Coronary artery (tissue), 2 donors: ENCODE measurements at regions not wholly inside any gene's neighbourhood (a gene's known extent, or its start where the extent isn't known, plus 50 kb on each side); places are given as distances from the start of the nearest gene placed in this dataset.

ENCODE experiments used
- DNase-seq: peaks from one replicate; pipeline ENCODE4 v3.0.0-alpha.2; 2017; ENCODE audit warnings: low spot score
- H3K27ac ChIP-seq, 2 donors: fragments of 200-600 bp; sonication (generic); one replicate each; pipeline ENCODE4 v1.5.1; 2016 to 2019
- H3K4me3 ChIP-seq: fragments of 200-600 bp; sonication (generic); 2 replicates; pipeline ENCODE4 v1.5.1; 2016; ENCODE audit warnings: mild to moderate bottlenecking, moderate library complexity
- TF ChIP-seq, protein P1 (sequence below): fragments of 200-600 bp; sonication (generic); IDR thresholded peaks from one replicate; pipeline ENCODE4 v1.5.1; 2019; ENCODE audit warnings: antibody characterized with exemption

GRCh38 chr18:40437517-40437916 is 1517.5 kb upstream of the PIK3C3 start:
- no peak for DNase-seq
- no peak overlapping the region for H3K4me3 ChIP-seq
- H3K27ac ChIP-seq = no peak overlapping the region
- TF ChIP-seq, protein P1, sequence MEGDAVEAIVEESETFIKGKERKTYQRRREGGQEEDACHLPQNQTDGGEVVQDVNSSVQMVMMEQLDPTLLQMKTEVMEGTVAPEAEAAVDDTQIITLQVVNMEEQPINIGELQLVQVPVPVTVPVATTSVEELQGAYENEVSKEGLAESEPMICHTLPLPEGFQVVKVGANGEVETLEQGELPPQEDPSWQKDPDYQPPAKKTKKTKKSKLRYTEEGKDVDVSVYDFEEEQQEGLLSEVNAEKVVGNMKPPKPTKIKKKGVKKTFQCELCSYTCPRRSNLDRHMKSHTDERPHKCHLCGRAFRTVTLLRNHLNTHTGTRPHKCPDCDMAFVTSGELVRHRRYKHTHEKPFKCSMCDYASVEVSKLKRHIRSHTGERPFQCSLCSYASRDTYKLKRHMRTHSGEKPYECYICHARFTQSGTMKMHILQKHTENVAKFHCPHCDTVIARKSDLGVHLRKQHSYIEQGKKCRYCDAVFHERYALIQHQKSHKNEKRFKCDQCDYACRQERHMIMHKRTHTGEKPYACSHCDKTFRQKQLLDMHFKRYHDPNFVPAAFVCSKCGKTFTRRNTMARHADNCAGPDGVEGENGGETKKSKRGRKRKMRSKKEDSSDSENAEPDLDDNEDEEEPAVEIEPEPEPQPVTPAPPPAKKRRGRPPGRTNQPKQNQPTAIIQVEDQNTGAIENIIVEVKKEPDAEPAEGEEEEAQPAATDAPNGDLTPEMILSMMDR = no peak

GRCh38 chr18:40431071-40431985 is 1523.7 kb upstream of the PIK3C3 start:
- no peak overlapping the region for H3K4me3 ChIP-seq
- DNase-seq = no peak
- H3K27ac ChIP-seq = no peak overlapping the region
- TF ChIP-seq, protein P1 = no peak

DNA sequence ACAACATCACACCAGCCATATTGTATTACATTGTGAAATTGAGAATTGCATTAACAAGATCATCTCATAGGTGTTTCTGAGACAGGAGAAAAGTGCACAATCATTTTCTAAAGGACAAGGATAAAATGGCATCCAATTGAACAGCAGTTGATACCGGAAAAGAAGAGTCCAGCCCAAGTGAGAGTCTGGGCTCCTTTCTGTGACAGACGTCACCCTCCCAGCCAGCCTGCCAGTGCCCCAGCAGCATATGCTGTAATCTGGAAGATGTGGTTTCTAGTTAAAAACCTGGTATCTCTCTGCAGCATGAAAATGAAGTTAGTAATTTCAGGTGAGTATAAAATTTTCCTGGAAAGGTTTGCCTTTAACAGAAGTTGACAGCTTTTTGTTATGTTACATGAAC is 1531.7 kb upstream of the PIK3C3 start:
- Histone ChIP-seq H3K4me3 (no peak overlapping the region), H3K27ac (no peak overlapping the region)
- TF ChIP-seq, protein P1 = no peak
- no peak for DNase-seq

GRCh38 chr18:40420675-40421074 is 1534.4 kb upstream of the PIK3C3 start:
- TF ChIP-seq, protein P1 = no peak
- DNase-seq = no peak
- H3K27ac ChIP-seq = no peak overlapping the region

GRCh38 chr18:40417501-40417900 is 1537.5 kb upstream of the PIK3C3 start:
- Histone ChIP-seq H3K27ac (no peak overlapping the region), H3K4me3 (no peak overlapping the region)
- DNase-seq = no peak
- TF ChIP-seq, protein P1 = no peak

More at GRCh38 chr18:40420675-40421074, 1534.4 kb upstream of the PIK3C3 start:
- no peak overlapping the region for H3K4me3 ChIP-seq

- Histone ChIP-seq H3K27ac (no peak overlapping the region), H3K4me3 (no peak overlapping the region)
- DNase-seq = no peak
- TF ChIP-seq, protein P1 = no peak
These were observed 1539.2 kb upstream of the PIK3C3 start for GRCh38 chr18:40415821-40416220.
